GM21717 (cell line): ENCODE measurements at regions not wholly inside any gene's neighbourhood (a gene's known extent, or its start where the extent isn't known, plus 50 kb on each side); places are given as distances from the start of the nearest gene placed in this dataset.
"Not testable (repeated sequence)": the region's sequence is repeated elsewhere in the genome, so short reads cannot be mapped to it uniquely, and the experiment has no call there.

Experiments used
- ATAC-seq: cut with Tn5 transposase; IDR thresholded peaks from one replicate; pipeline ENCODE4 v1.9.1; 2021; ENCODE audit warnings: mild to moderate bottlenecking, moderate library complexity; ENCODE audit not compliant: unreplicated experiment

GRCh38 chr6:14216946-14217684 is 99.5 kb downstream of the CD83 start:
- no peak for ATAC-seq

DNA sequence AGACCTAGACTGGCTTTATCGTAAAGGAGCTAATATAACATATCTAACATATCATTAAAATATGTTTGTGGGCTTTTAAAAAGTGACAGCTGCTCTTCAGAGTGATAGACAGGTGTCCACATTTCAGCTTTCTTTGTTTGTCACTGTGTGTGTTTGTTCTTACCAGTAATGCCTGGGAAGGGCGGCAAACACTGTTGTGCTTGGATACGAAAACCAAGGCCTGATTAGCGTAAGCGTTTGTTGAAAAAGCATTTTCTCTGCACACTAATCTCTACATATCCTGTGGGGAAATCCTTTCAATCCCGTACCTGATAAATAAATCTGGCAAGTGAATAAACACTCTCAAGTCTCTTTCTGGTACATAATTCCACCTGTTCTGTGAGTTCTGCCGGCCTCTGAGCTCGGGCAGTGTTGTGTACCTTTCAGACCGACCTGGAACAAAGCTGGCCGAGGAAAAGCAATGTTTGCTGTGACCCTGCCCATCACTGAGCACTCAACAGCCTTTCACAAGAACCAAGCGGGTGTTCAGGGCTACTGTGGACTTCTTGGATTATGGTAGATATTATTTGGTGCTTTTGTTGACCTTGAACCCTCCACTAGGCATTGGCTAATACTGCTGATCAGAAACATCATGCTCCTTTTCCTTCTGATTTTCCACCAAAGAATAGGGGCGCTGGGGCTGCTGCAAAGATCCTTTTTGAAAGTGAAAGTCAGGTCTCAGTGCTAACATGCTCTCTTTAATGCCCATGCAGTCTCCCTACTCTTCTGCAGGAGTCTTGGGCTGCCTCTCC is 100.4 kb downstream of the CD83 start:
- no peak for ATAC-seq

DNA sequence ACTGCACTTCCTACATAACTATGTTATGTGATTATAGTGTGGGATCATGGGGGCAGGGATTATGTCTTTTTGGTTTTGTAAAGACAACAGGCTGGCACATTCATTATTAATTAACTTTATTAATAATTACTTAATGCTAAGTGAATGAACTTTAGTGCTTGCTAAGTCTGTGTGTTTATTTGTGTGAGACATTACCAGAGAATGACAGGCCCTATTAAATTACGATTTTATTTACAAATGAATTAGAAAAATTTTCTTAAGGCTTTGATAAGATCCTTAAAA is 100.9 kb downstream of the CD83 start:
- ATAC-seq = no peak

DNA sequence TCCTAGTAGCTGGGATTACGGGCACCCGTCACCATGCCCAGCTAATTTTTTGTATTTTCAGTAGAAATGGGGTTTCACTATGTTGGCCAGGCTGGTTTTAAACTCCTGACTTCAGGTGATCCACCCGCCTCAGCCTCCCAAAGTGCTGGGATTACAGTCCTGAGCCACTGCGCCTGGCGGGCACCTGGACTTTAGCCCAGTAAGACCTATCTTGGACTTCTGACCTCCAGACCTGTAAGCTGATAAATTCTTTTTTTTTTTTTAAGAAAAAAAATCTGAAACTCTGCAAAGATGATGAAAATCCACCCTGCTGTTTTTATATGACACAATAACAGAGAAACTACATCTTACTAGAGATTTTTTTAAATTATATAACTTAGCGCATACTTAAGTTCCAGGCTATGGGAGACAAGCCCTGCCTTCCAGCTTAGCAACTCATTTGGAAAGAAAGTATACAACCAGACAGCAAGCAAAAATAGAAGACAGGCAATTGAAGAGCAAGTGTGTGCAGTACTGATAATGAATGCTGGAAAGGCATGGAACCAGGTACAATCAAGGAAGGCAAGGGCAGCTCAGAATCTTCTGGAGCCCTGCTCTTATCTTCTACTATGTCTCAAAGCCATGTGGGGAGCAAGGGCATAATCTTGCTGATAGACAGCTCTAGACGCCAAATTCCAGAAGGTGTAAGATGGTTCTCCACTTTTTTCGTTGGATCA is 104.2 kb downstream of the CD83 start:
- no peak for ATAC-seq

DNA sequence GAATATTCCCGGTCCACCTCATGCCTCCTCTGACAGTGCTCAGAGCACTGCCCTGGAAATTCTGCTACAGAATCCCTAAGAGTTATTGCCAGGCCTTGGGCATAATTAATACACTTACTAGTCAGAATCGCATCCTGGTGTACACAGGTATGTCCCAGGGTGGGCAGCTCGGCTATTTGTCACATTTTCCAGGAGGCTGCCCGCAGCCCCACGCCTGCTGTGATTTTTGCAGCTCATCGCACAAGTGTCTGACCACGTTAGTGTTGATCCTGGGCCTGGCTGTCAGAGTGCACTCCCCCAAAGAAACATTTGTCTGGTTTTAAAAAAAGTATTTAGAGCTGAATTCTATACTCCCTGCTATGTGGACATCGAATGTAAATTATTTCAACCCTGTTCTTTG is 105.4 kb downstream of the CD83 start:
- ATAC-seq = no peak

DNA sequence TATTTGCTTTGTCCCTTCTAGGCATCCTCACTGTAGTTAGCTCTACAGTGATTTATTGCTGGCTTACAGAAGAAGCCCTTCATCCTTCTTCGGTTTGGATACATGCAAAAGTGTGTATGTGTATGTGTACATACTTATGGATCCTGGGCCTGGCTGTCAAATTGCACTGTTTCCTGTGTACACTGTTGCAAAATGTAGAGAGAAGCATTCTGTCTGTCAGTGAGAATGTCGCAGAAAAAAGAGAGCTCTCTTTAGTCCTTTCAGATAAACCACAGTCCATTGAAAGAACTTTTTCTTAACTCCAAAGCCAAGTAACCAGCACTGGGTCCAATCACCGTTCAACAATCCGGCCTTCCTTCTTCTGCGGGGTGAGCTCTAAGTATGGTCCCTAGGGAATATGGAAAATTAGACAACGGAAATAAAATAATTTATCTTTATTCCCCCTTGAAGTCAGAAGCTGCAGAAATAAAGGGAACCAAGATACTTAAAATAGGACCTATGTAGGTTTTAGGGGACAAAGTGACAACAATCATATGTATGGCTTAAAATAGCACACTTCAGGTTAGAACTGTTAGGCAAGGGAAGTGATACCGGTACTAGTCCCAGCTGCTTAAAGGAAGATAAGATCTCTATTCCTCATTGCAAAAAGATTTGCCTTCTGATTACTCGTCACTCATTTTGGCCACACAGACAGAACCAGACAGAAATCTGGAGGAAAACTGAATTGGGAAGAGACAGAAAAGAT is 107.0 kb downstream of the CD83 start:
- ATAC-seq = no peak

DNA sequence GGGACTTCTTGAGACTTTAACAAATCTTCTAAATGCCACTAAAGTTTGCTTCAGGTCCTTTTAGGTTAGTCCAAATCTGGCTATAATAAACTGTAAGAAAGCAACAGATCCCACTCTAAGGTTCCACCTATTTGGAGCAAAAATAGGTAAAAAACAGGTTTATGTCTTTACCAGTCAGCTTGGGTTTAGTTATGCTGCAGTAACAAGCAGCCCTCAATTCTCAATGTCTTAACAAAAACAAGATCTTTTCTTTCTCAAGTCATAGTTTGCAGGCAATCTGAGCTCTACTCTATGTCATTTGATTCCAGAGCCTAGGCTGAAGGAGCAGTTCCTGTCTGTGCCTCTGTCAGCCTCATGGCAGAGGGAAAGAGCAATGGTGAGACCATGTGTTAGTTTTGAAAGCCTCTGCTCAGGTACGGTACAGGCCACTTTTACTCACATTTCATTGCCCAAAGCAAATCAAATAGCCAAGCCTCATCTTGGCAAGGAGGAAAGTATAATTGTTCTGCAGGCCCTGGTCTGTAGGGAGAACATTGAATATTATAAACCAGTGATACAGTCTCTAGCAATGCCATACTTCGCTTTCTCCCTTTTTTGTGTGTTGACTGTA is 108.6 kb downstream of the CD83 start:
- ATAC-seq = no peak

DNA sequence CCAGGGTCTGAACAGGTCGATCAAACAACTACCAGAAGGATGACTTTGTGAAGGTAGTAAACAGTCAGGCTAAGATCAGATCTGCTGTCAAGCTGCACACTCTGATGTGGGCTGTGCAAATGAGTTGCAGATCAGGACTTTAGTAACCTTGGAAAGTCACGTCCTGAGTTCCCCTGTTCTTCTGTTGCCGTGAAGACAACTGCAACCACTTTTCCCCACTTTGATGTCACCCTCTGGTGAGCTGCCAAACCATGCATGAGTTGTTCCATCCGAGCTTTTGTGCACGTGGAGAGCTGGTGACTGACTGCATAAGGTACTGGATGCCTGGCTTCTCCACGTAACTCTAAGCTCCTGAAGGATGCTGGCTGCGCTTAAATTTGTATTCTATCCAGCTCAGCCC is 111.0 kb downstream of the CD83 start:
- no peak for ATAC-seq

- ATAC-seq = no peak
These were observed 113.5 kb downstream of the CD83 start for GRCh38 chr6:14231071-14231483.

GRCh38 chr6:14231501-14232280 is 114.1 kb downstream of the CD83 start:
- ATAC-seq = no peak

- no peak for ATAC-seq
These were observed 115.3 kb downstream of the CD83 start for GRCh38 chr6:14232889-14233288.

GRCh38 chr6:14235653-14236356 is 118.2 kb downstream of the CD83 start:
- ATAC-seq = no peak

DNA sequence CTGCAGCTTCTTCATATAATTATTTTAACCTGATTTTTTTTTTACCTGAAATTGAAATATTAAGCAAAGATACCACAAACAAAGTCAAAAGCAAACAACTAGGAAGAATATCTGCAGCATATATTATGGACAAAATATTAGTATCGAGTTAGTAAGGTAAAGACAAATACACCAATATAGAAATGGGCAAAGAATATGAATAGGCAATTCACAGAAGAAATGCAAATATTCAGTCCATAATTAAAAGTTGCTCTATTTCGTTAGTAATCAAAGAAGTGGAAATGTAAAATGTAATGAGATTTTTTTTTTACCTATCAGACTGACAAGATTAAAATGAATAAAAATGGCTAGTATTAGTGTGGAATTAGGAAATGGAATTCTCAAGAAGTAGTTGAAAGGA is 121.5 kb downstream of the CD83 start:
- ATAC-seq = no peak

- ATAC-seq = no peak
These were observed 123.0 kb downstream of the CD83 start for GRCh38 chr6:14240411-14241166.

DNA sequence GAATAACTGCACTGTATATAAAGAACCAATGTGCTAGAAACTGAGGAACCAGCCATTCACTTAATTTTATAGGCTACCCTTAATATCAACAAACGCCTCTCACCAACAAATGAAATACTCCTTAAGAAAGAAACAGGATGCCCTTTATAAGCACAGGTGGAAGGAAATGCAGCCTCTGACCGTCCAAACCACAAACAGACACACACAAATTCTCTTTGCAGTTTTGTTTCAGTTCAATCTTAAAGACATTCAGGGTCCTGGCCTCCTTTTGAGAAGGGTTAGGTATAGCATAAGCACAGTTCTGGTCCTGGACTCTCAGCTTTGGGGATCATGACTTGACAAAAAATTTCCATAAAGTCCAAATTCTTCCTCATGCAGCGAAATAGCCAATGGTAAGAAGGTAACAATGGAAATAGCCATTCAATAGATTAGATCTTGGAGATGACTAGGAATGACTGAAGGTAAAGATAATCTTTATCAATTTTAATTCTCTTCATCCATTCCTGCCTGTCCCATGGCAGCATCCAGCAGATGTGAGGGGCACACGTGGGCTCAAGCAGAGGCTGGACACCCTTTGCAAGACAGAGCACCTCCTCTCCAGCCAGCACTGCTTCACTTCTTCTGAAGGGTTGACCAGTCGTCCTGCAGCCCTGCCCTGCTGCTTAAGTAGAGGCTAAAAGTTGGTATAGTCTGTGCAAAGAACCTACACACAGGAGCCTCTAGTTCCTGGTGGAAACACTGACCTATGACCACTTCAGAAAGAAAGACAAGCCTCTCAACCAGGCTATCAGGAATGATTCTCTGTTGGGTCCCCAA is 123.9 kb downstream of the CD83 start:
- ATAC-seq = no peak

GRCh38 chr6:14242912-14243311 is 125.3 kb downstream of the CD83 start:
- not testable (repeated sequence) for ATAC-seq

- no peak for ATAC-seq
These were observed 126.0 kb downstream of the CD83 start for GRCh38 chr6:14243597-14243996.

DNA sequence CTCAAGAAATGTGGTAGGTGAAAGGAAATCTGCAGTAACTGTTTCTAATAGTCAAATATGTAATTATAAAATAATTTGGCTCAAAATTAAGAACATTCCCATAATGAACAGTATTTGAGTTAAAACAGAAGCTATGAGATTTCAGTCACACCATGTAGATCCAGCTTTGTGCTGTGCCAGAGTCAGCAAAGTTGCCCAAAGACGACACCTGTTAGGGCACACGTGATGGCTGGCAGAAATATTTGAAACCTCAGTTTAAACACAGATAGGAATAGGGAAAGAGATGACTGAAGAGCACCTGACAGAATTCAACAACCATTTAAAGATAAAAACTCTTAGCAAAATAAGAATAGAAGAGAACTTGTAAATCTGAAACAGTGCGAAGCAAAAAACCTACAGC is 129.3 kb downstream of the CD83 start:
- ATAC-seq = no peak
